H1 (cell line): ENCODE measurements at regions not wholly inside any gene's neighbourhood (a gene's known extent, or its start where the extent isn't known, plus 50 kb on each side); places are given as distances from the start of the nearest gene placed in this dataset.

Source experiments
- CTCF ChIA-PET: fragments of 300-600 bp; sonication (Branson Sonifier 250); formaldehyde crosslinking; loops from one replicate; lab custom pipeline; 2021; ENCODE audit not compliant: partially characterized antibody; lab: Charles Lee
- POLR2A ChIA-PET: fragments of 300-600 bp; sonication (Branson Sonifier 250); formaldehyde crosslinking; loops from one replicate; lab custom pipeline; 2021; ENCODE audit warnings: inconsistent platforms; ENCODE audit not compliant: partially characterized antibody; lab: Charles Lee
- DNase-seq, 2 experiments: peaks; one replicate each; pipeline versions ENCODE4 v3.0.0 to v3.0.0-alpha.2; 2010 to 2022; ENCODE audit warnings: low spot score in 2 of 2, low read depth in 1 of 2, mixed read lengths in 1 of 2
- FAIRE-seq: peaks from 2 replicates; lab custom pipeline; 2011; peaks lifted over from hg19 to GRCh38; lab: Jason Lieb, UNC
- H2AFZ ChIP-seq: 2 replicates; pipeline ENCODE4 v1.8.1; 2012; ENCODE audit warnings: low read length, inconsistent platforms
- H2AK5ac ChIP-seq: 2 replicates; pipeline ENCODE4 v1.6.1; 2013; ENCODE audit warnings: low read depth, low read length
- H2BK120ac ChIP-seq: replicated peaks from 2 replicates; pipeline ENCODE3; 2013; ENCODE audit warnings: low read depth, low read length, inconsistent platforms
- H2BK12ac ChIP-seq: 2 replicates; pipeline ENCODE4 v1.6.1; 2013; ENCODE audit warnings: low read depth, low read length
- H2BK15ac ChIP-seq: 2 replicates; pipeline ENCODE4 v1.6.1; 2013; ENCODE audit warnings: low read length
- H2BK20ac ChIP-seq: 2 replicates; pipeline ENCODE4 v1.6.1; 2013; ENCODE audit warnings: low read length
- H2BK5ac ChIP-seq: 2 replicates; pipeline ENCODE4 v1.6.1; 2013; ENCODE audit warnings: low read depth, low read length
- H3K14ac ChIP-seq: 2 replicates; pipeline ENCODE4 v1.6.1; 2013; ENCODE audit warnings: inconsistent platforms; ENCODE audit not compliant: insufficient read length
- H3K18ac ChIP-seq: 2 replicates; pipeline ENCODE4 v1.6.1; 2013; ENCODE audit warnings: low read length; ENCODE audit errors: extremely low read depth
- H3K23ac ChIP-seq: 2 replicates; pipeline ENCODE4 v1.6.1; 2013; ENCODE audit warnings: inconsistent platforms; ENCODE audit not compliant: insufficient read length
- H3K23me2 ChIP-seq: 2 replicates; pipeline ENCODE4 v1.6.1; 2013; ENCODE audit warnings: low read depth, low read length
- H3K27ac ChIP-seq: 2 replicates; pipeline ENCODE4 v1.6.1; 2011; ENCODE audit warnings: low read depth, low read length, inconsistent platforms
- H3K27me3 ChIP-seq, 4 experiments: replicated peaks in 1 of 4; 1 replicate in 1 of 4; 2 replicates in 3 of 4; pipeline versions ENCODE4 v1.6.1 to v1.8.1; 2011 to 2013; ENCODE audit warnings: low read length in 3 of 4, mild to moderate bottlenecking in 3 of 4, inconsistent platforms in 2 of 4, mixed read lengths in 2 of 4, moderate library complexity in 1 of 4; ENCODE audit not compliant: control insufficient read depth in 3 of 4, insufficient read depth in 3 of 4; ENCODE audit errors: extremely low read depth in 1 of 4
- H3K36me3 ChIP-seq, 4 experiments: 2 replicates each; pipeline versions ENCODE4 v1.6.1 to v1.8.1; 2011 to 2013; ENCODE audit warnings: mild to moderate bottlenecking in 4 of 4, low read length in 3 of 4, moderate library complexity in 2 of 4, control low read depth in 1 of 4, inconsistent platforms in 1 of 4; ENCODE audit not compliant: insufficient read depth in 4 of 4, control insufficient read depth in 2 of 4
- H3K4ac ChIP-seq: replicated peaks from 2 replicates; pipeline ENCODE3; 2013; ENCODE audit warnings: low read length, low read depth, mixed read lengths, inconsistent platforms; ENCODE audit not compliant: insufficient read length
- H3K4me1 ChIP-seq, 4 experiments: replicated peaks in 1 of 4; 1 replicate in 1 of 4; 2 replicates in 3 of 4; pipeline versions ENCODE4 v1.6.1 to v1.8.1; 2011 to 2013; ENCODE audit warnings: low read length in 3 of 4, inconsistent platforms in 2 of 4, mixed read lengths in 1 of 4; ENCODE audit not compliant: insufficient read depth in 4 of 4, control insufficient read depth in 3 of 4
- H3K4me2 ChIP-seq, 2 experiments: 2 replicates each; pipeline versions ENCODE4 v1.6.1 to v1.8.1; 2011 to 2013; ENCODE audit warnings: low read depth in 2 of 2, low read length in 2 of 2, control low read depth in 1 of 2, inconsistent platforms in 1 of 2, mild to moderate bottlenecking in 1 of 2; ENCODE audit not compliant: insufficient read depth in 1 of 2
- H3K4me3 ChIP-seq, 4 experiments: fragments of 200-600, 300-600 bp in 1 of 4; sonication (generic), shearing (Covaris generic), sonication (Bioruptor Twin) in 1 of 4; 2 replicates each; pipeline versions ENCODE4 v1.5.1 to v1.8.1; 2011 to 2016; ENCODE audit warnings: low read length in 4 of 4, low read depth in 3 of 4, control low read depth in 2 of 4, inconsistent platforms in 2 of 4, mild to moderate bottlenecking in 2 of 4, mixed read lengths in 1 of 4, moderate library complexity in 1 of 4; ENCODE audit not compliant: insufficient read depth in 2 of 4; ENCODE audit errors: extremely low read depth in 1 of 4
- H3K56ac ChIP-seq: replicated peaks from 2 replicates; pipeline ENCODE3; 2013; ENCODE audit warnings: low read depth, mild to moderate bottlenecking, mixed read lengths, low read length, inconsistent platforms; ENCODE audit not compliant: insufficient read length
- H3K79me1 ChIP-seq: 2 replicates; pipeline ENCODE4 v1.6.1; 2013; ENCODE audit warnings: low read depth, low read length, control low read depth
- H3K79me2 ChIP-seq, 2 experiments: 2 replicates each; pipeline versions ENCODE4 v1.6.1 to v1.8.1; 2012 to 2013; ENCODE audit warnings: low read length in 2 of 2, mild to moderate bottlenecking in 2 of 2, inconsistent platforms in 1 of 2; ENCODE audit not compliant: insufficient read depth in 2 of 2, control insufficient read depth in 1 of 2
- H3K9ac ChIP-seq, 4 experiments: replicated peaks in 1 of 4; 1 replicate in 1 of 4; 2 replicates in 3 of 4; pipeline versions ENCODE4 v1.6.1 to v1.8.1; 2011 to 2013; ENCODE audit warnings: low read depth in 3 of 4, low read length in 3 of 4, control low read depth in 2 of 4, mild to moderate bottlenecking in 2 of 4, moderate library complexity in 2 of 4, inconsistent platforms in 1 of 4; ENCODE audit errors: extremely low read depth in 1 of 4
- H3K9me3 ChIP-seq, 2 experiments: 2 replicates each; pipeline versions ENCODE4 v1.6.1 to v1.8.1; 2012 to 2013; ENCODE audit warnings: mild to moderate bottlenecking in 2 of 2, moderate library complexity in 2 of 2, control low read depth in 1 of 2, inconsistent platforms in 1 of 2, low read depth in 1 of 2, low read length in 1 of 2, mixed read lengths in 1 of 2; ENCODE audit not compliant: insufficient read depth in 2 of 2
- H4K20me1 ChIP-seq, 2 experiments: replicated peaks in 1 of 2; 2 replicates each; pipeline versions ENCODE3 to v1.8.1; 2011 to 2013; ENCODE audit warnings: inconsistent platforms in 2 of 2, low read length in 2 of 2, mild to moderate bottlenecking in 1 of 2; ENCODE audit not compliant: insufficient read depth in 2 of 2, control insufficient read depth in 1 of 2
- H4K5ac ChIP-seq: 2 replicates; pipeline ENCODE4 v1.6.1; 2013; ENCODE audit warnings: low read length, low read depth, mixed read lengths, inconsistent platforms; ENCODE audit not compliant: insufficient read length
- H4K8ac ChIP-seq: 2 replicates; pipeline ENCODE4 v1.8.0; 2013; ENCODE audit warnings: mild to moderate bottlenecking, moderate library complexity, low read length, inconsistent platforms; ENCODE audit not compliant: insufficient read depth; ENCODE audit errors: extremely low read depth
- H4K91ac ChIP-seq: replicated peaks from 2 replicates; pipeline ENCODE3; 2013; ENCODE audit warnings: low read length, mixed read lengths, inconsistent platforms; ENCODE audit not compliant: insufficient read length
- ATF2 ChIP-seq: IDR thresholded peaks from 2 replicates; pipeline ENCODE4 v1.6.1; 2012; ENCODE audit warnings: low read length, inconsistent platforms
- CHD1 ChIP-seq: IDR thresholded peaks from 2 replicates; pipeline ENCODE4 v1.6.1; 2012; ENCODE audit warnings: low read depth, low read length, improper control_type of control experiment
- EP300 ChIP-seq, 2 experiments: IDR thresholded peaks; 1 replicate in 1 of 2; 2 replicates in 1 of 2; pipeline ENCODE4 v1.6.1; 2011 to 2012; ENCODE audit warnings: low read depth in 2 of 2, low read length in 2 of 2, mild to moderate bottlenecking in 2 of 2, borderline replicate concordance in 1 of 2, inconsistent platforms in 1 of 2, moderate library complexity in 1 of 2
- FOSL1 ChIP-seq: IDR thresholded peaks from 2 replicates; pipeline ENCODE4 v1.6.1; 2011; ENCODE audit warnings: mild to moderate bottlenecking, low read depth, low read length, moderate library complexity; ENCODE audit not compliant: insufficient read depth
- GABPA ChIP-seq: IDR thresholded peaks from 2 replicates; pipeline ENCODE4 v1.6.1; 2011; ENCODE audit warnings: mild to moderate bottlenecking, low read length, moderate library complexity, borderline replicate concordance; ENCODE audit not compliant: insufficient read depth
- PHF8 ChIP-seq: fragments of 200-600 bp; sonication (generic); conservative IDR thresholded peaks from 2 replicates; pipeline ENCODE4 v1.7.1; 2012; ENCODE audit warnings: low read depth, mild to moderate bottlenecking, inconsistent platforms, low read length, moderate library complexity
- POLR2A ChIP-seq, 2 experiments: IDR thresholded peaks; 1 replicate in 1 of 2; 2 replicates in 1 of 2; pipeline ENCODE4 v1.6.1; 2011; ENCODE audit warnings: low read depth in 2 of 2, low read length in 2 of 2, mild to moderate bottlenecking in 2 of 2; ENCODE audit errors: control extremely low read depth in 1 of 2
- RAD21 ChIP-seq, 2 experiments: IDR thresholded peaks in 1 of 2; conservative IDR thresholded peaks in 1 of 2; 2 replicates each; pipeline ENCODE4 v1.6.1; 2011; ENCODE audit warnings: low read depth in 2 of 2, low read length in 2 of 2, improper control_type of control experiment in 1 of 2, inconsistent platforms in 1 of 2, mild to moderate bottlenecking in 1 of 2, moderate library complexity in 1 of 2
- SP2 ChIP-seq: IDR thresholded peaks from 2 replicates; pipeline ENCODE4 v1.6.1; 2012; ENCODE audit warnings: mild to moderate bottlenecking, low read length, inconsistent platforms
- TAF1 ChIP-seq: IDR thresholded peaks from 2 replicates; pipeline ENCODE4 v1.6.1; 2011; ENCODE audit warnings: mild to moderate bottlenecking, low read depth, low read length
- TAF7 ChIP-seq: optimal IDR thresholded peaks from 2 replicates; pipeline ENCODE3; 2011; ENCODE audit warnings: low read depth, mild to moderate bottlenecking, inconsistent platforms, low read length, moderate library complexity, borderline replicate concordance
- WGBS, 2 experiments: shearing (Covaris generic) in 1 of 2; methylation state at CpG; one replicate each; pipeline versions ENCODE4 v1.1.6 to v1.1.7; 2013 to 2015; ENCODE audit warnings: low lambda C conversion rate in 2 of 2, mixed read lengths in 2 of 2, inconsistent platforms in 1 of 2, low coverage in 1 of 2, missing lambda C conversion rate in 1 of 2; ENCODE audit not compliant: insufficient replicate concordance in 2 of 2, insufficient coverage in 1 of 2, insufficient read length in 1 of 2; ENCODE audit errors: extremely low coverage in 1 of 2, missing lambda C conversion rate in 1 of 2; 5-methylcytosine and 5-hydroxymethylcytosine counted together
- TF ChIP-seq, protein P1 (sequence below): IDR thresholded peaks from 2 replicates; pipeline ENCODE4 v1.6.1; 2011; ENCODE audit warnings: low read length, improper control_type of control experiment

GRCh38 chrX:121733514-121733913 is 686.1 kb downstream of the GLUD2 start:
- Histone ChIP-seq H3K27me3 (no peaks in the 10 kb centered on the region), H4K8ac (no peak overlapping the region), H4K5ac (no peak overlapping the region), H3K23me2 (no peaks in the 10 kb centered on the region), H3K14ac (no peak overlapping the region), H3K36me3 (no peaks in the 10 kb centered on the region), H4K91ac (no peak overlapping the region), H3K79me2 (no peaks in the 10 kb centered on the region), H3K4ac (no peak overlapping the region), H2AFZ (no peak overlapping the region), H3K79me1 (no peaks in the 10 kb centered on the region), H2BK15ac (no peak overlapping the region), H3K9ac (no peak overlapping the region), H3K27ac (no peak overlapping the region), H3K9me3 (no peaks in the 10 kb centered on the region), H3K18ac (no peak overlapping the region), H3K23ac (no peak overlapping the region), H4K20me1 (no peaks in the 10 kb centered on the region), H3K4me3 (no peak overlapping the region), H2BK12ac (no peak overlapping the region), H3K4me2 (no peak overlapping the region), H3K56ac (no peak overlapping the region), H2AK5ac (no peak overlapping the region), H3K4me1 (no peaks in the 10 kb centered on the region), H2BK5ac (no peak overlapping the region), H2BK120ac (no peak overlapping the region), H2BK20ac (no peak overlapping the region)
- CTCF ChIA-PET: no interaction called here
- POLR2A ChIA-PET: no interaction called here
- 73% methylated on average over 1 of the region's 1 CpG; no CpG with 5 or more reads in 1 of the 2 experiments for WGBS, 2 experiments
- DNase-seq (no peak), FAIRE-seq (no peak)
- TF ChIP-seq ATF2 (no peak), POLR2A (IDR thresholded peaks at IDR 0.05; ENCODE audit: control extremely low read depth in 1 of 2, low read depth in 2 of 2, low read length in 2 of 2) (no peak), PHF8 (no peak), CHD1 (no peak), TAF1 (no peak), RAD21 (IDR thresholded peaks at IDR 0.05 in 1 of 2, conservative IDR thresholded peaks at IDR 0.05 in 1 of 2; ENCODE audit: low read depth in 2 of 2, low read length in 2 of 2) (no peak), FOSL1 (no peak), SP2 (no peak), GABPA (no peak), EP300 (IDR thresholded peaks at IDR 0.05; ENCODE audit: borderline replicate concordance in 1 of 2, low read depth in 2 of 2, low read length in 2 of 2) (no peak), TAF7 (no peak)
- TF ChIP-seq, protein P1, sequence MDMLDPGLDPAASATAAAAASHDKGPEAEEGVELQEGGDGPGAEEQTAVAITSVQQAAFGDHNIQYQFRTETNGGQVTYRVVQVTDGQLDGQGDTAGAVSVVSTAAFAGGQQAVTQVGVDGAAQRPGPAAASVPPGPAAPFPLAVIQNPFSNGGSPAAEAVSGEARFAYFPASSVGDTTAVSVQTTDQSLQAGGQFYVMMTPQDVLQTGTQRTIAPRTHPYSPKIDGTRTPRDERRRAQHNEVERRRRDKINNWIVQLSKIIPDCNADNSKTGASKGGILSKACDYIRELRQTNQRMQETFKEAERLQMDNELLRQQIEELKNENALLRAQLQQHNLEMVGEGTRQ: no peak
